ENCODE measurements at regions not wholly inside any gene's neighbourhood (a gene's known extent, or its start where the extent isn't known, plus 50 kb on each side); places are given as distances from the start of the nearest gene placed in this dataset.

GRCh38 chr3:110849064-110849463, 222.6 kb upstream of the NECTIN3 start:
- no peak overlapping the region for H3K4me3 ChIP-seq (ENCODE audit: low read depth, low read length)
- no peak for DNase-seq (ENCODE audit: low read depth)
- TF ChIP-seq CTCF (IDR thresholded peaks at IDR 0.05; ENCODE audit: low read depth, low read length, missing control alignments), result no peak

- H3K4me3 ChIP-seq (ENCODE audit: low read depth, low read length), result no peak overlapping the region
- no peak for TF ChIP-seq CTCF (IDR thresholded peaks at IDR 0.05; ENCODE audit: low read depth, low read length, missing control alignments)
- no peak for DNase-seq (ENCODE audit: low read depth)
These were observed 219.9 kb upstream of the NECTIN3 start for GRCh38 chr3:110851736-110852135.

- no peak for DNase-seq (ENCODE audit: low read depth)
- no peak for TF ChIP-seq CTCF (IDR thresholded peaks at IDR 0.05; ENCODE audit: low read depth, low read length, missing control alignments)
- H3K4me3 ChIP-seq (ENCODE audit: low read depth, low read length), result no peak overlapping the region
These were observed 216.4 kb upstream of the NECTIN3 start for GRCh38 chr3:110855207-110855606.

GRCh38 chr3:110856916-110857315, 214.7 kb upstream of the NECTIN3 start:
- H3K4me3 ChIP-seq (ENCODE audit: low read depth, low read length), result no peak overlapping the region
- no peak for DNase-seq (ENCODE audit: low read depth)
- no peak for TF ChIP-seq CTCF (IDR thresholded peaks at IDR 0.05; ENCODE audit: low read depth, low read length, missing control alignments)

- TF ChIP-seq CTCF (IDR thresholded peaks at IDR 0.05; ENCODE audit: low read depth, low read length, missing control alignments), result no peak
- no peak for DNase-seq (ENCODE audit: low read depth)
These were observed 213.1 kb upstream of the NECTIN3 start for GRCh38 chr3:110858549-110858948.

DNA sequence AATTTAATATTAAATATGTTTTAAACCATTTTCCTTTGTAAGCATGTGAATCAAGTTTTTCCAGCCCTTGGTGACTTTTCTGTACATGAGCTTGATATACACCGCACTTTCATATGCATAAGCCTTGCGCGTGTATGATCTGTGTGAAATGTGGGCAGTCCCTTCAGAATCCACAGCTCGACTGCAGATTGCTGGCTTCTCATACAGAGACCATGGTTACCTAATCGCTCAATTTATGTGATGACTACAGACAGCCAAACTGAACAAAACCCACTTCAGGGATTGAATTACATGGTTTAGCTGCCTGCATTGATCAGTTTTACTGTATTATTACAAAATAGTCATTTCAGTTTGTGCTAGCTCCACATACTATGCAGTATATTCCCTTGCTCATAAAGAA, 212.3 kb upstream of the NECTIN3 start:
- H3K4me3 ChIP-seq (ENCODE audit: low read depth, low read length), result no peak overlapping the region
- no peak for DNase-seq (ENCODE audit: low read depth)
- no peak for TF ChIP-seq CTCF (IDR thresholded peaks at IDR 0.05; ENCODE audit: low read depth, low read length, missing control alignments)

More at GRCh38 chr3:110858549-110858948, 213.1 kb upstream of the NECTIN3 start:
- no peak overlapping the region for H3K4me3 ChIP-seq (ENCODE audit: low read depth, low read length)

DNA sequence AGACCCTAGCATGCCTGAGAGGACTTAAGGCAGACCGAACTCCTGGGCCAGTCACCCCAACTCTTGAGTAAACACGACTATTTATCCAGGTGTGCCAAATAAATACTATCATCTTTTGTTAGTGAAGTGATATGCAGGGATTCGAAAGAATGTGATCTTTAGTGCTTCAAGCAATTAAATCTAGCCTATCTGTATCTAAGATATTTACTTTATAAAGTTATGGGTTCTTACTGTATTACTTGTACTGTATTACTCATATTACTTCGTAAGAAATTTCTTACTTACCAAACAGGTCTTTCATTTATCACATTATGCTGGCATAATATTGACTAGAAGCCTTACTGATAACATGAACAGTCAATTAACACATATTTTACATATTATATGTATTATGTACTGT, 211.6 kb upstream of the NECTIN3 start:
- no peak overlapping the region for H3K4me3 ChIP-seq (ENCODE audit: low read depth, low read length)
- no peak for TF ChIP-seq CTCF (IDR thresholded peaks at IDR 0.05; ENCODE audit: low read depth, low read length, missing control alignments)
- DNase-seq (ENCODE audit: low read depth), result no peak

All from GM12864 (cell line).